Testis (tissue), 2 donors: ENCODE measurements at regions not wholly inside any gene's neighbourhood (a gene's known extent, or its start where the extent isn't known, plus 50 kb on each side); places are given as distances from the start of the nearest gene placed in this dataset.

ENCODE experiments used
- CTCF ChIP-seq, 3 experiments: fragments of 450-650 bp in 2 of 3; fragments of 200-600 bp in 1 of 3; sonication (generic) in 1 of 3; IDR thresholded peaks; one replicate each; pipeline ENCODE4 v1.5.1; 2016 to 2019; ENCODE audit warnings: antibody characterized with exemption in 3 of 3, mild to moderate bottlenecking in 2 of 3, moderate library complexity in 1 of 3
- POLR2A ChIP-seq: fragments of 450-650 bp; IDR thresholded peaks from one replicate; pipeline ENCODE4 v1.6.1; 2017; ENCODE audit warnings: antibody characterized with exemption, mild to moderate bottlenecking, moderate library complexity

DNA sequence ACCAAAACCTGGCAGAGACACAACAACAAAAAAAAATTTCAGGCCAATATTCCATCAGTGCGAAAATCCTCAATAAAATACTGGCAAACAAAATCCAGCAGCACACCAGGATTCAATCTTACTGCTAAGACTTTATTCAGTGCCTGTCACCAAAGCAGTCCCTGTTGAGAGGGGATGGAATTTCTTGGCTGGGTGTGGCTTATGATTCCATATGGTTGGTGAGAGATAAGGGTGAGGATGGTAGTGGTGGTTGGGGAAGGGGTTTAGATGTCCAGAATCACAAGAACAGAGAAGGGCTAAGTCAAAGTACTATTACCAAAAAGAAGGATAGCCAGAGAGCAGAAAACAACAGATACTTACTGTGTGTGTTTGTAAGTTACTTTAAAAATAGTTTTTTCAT, 152.8 kb upstream of the SLC35B3 start:
- TF ChIP-seq CTCF (IDR thresholded peaks at IDR 0.05) (no peak), POLR2A (no peak)
